Endothelial cell of umbilical vein (primary cell): ENCODE measurements at regions not wholly inside any gene's neighbourhood (a gene's known extent, or its start where the extent isn't known, plus 50 kb on each side); places are given as distances from the start of the nearest gene placed in this dataset.

Experiments
- BruUV-seq: library from RNA; stranded (reverse); fragments of 400-500 nt; replicated peaks from 2 replicates; lab custom pipeline; 2021; lab: Mats Ljungman, UMichigan
- CTCF ChIA-PET: fragments of 300-600, 350-600 bp; sonication (Branson Sonifier 250); formaldehyde crosslinking; loops from one replicate; lab custom pipeline; 2021; ENCODE audit warnings: antibody characterized with exemption, inconsistent platforms; lab: Charles Lee
- POLR2A ChIA-PET: fragments of 300-600, 350-600 bp; sonication (Branson Sonifier 250); formaldehyde crosslinking; loops from one replicate; lab custom pipeline; 2021; ENCODE audit warnings: antibody characterized with exemption, inconsistent platforms; lab: Charles Lee
- DNase-seq: peaks from one replicate; pipeline ENCODE4 v3.0.0-alpha.2; 2011; ENCODE audit warnings: low read depth, low spot score
- FAIRE-seq: peaks from 2 replicates; lab custom pipeline; 2011; peaks lifted over from hg19 to GRCh38; lab: Jason Lieb, UNC
- H2AFZ ChIP-seq: 2 replicates; pipeline ENCODE4 v1.6.0; 2012; ENCODE audit warnings: low read depth, low read length, control low read depth, inconsistent platforms
- H3K27ac ChIP-seq: 2 replicates; pipeline ENCODE4 v1.5.1; 2011; ENCODE audit warnings: low read depth, mild to moderate bottlenecking, control low read depth, low read length, moderate library complexity; ENCODE audit not compliant: insufficient read depth
- H3K27me3 ChIP-seq, 2 experiments: 2 replicates each; pipeline versions ENCODE4 v1.6.0 to v1.6.1; 2011; ENCODE audit warnings: low read length in 2 of 2, mixed read lengths in 1 of 2; ENCODE audit not compliant: control insufficient read depth in 2 of 2, insufficient read depth in 2 of 2
- H3K36me3 ChIP-seq, 2 experiments: 2 replicates in 1 of 2; 3 replicates in 1 of 2; pipeline ENCODE4 v1.5.1; 2011; ENCODE audit warnings: low read length in 2 of 2, mild to moderate bottlenecking in 1 of 2, moderate library complexity in 1 of 2; ENCODE audit not compliant: control insufficient read depth in 2 of 2, insufficient read depth in 2 of 2; ENCODE audit errors: extremely low read depth in 1 of 2
- H3K4me1 ChIP-seq: 3 replicates; pipeline ENCODE4 v1.5.1; 2011; ENCODE audit warnings: mild to moderate bottlenecking, low read length; ENCODE audit not compliant: control insufficient read depth, insufficient read depth; ENCODE audit errors: extremely low read depth
- H3K4me2 ChIP-seq: 2 replicates; pipeline ENCODE4 v1.6.1; 2011; ENCODE audit warnings: low read length, control low read depth, mixed read lengths; ENCODE audit not compliant: insufficient read depth
- H3K4me3 ChIP-seq, 3 experiments: fragments of 200-600 bp in 1 of 3; sonication (generic), shearing (Covaris generic) in 1 of 3; replicated peaks in 1 of 3; 2 replicates each; pipeline ENCODE4 v1.5.1; 2011 to 2016; ENCODE audit warnings: control low read depth in 3 of 3, low read length in 3 of 3, mild to moderate bottlenecking in 2 of 3, inconsistent platforms in 1 of 3, low read depth in 1 of 3, moderate library complexity in 1 of 3; ENCODE audit not compliant: insufficient read depth in 1 of 3
- H3K79me2 ChIP-seq: 2 replicates; pipeline ENCODE4 v1.6.0; 2012; ENCODE audit warnings: low read length, inconsistent platforms; ENCODE audit not compliant: control insufficient read depth, insufficient read depth
- H3K9ac ChIP-seq: replicated peaks from 2 replicates; pipeline ENCODE3; 2011; ENCODE audit warnings: low read length, control low read depth; ENCODE audit not compliant: insufficient read depth; ENCODE audit errors: extremely low read depth
- H3K9me1 ChIP-seq: replicated peaks from 3 replicates; pipeline ENCODE4 v1.6.0; 2011; ENCODE audit warnings: mild to moderate bottlenecking, low read length; ENCODE audit not compliant: control insufficient read depth, insufficient read depth; ENCODE audit errors: extremely low read depth
- H3K9me3 ChIP-seq: replicated peaks from 2 replicates; pipeline ENCODE4 v1.5.1; 2012; ENCODE audit warnings: low read length, inconsistent platforms; ENCODE audit not compliant: control insufficient read depth, insufficient read depth
- H4K20me1 ChIP-seq: replicated peaks from 2 replicates; pipeline ENCODE3; 2011; ENCODE audit warnings: mild to moderate bottlenecking, low read length; ENCODE audit not compliant: control insufficient read depth, insufficient read depth; ENCODE audit errors: extremely low read depth
- CTCF ChIP-seq, 2 donors: IDR thresholded peaks; 1 replicate in 1 of 2; 2 replicates in 1 of 2; pipeline ENCODE4 v1.5.1; 2011; ENCODE audit warnings: low read length in 2 of 2, mild to moderate bottlenecking in 2 of 2, moderate library complexity in 2 of 2, control low read depth in 1 of 2, inconsistent platforms in 1 of 2, low read depth in 1 of 2; ENCODE audit not compliant: insufficient read depth in 1 of 2; ENCODE audit errors: extremely low read depth in 1 of 2
- EZH2 ChIP-seq: IDR thresholded peaks from 2 replicates; pipeline ENCODE4 v1.6.1; 2012; ENCODE audit warnings: borderline replicate concordance, low read depth, mild to moderate bottlenecking, moderate library complexity, low read length, inconsistent platforms; ENCODE audit not compliant: severe bottlenecking
- JUN ChIP-seq: IDR thresholded peaks from 2 replicates; pipeline ENCODE4 v1.6.1; 2011; ENCODE audit warnings: borderline replicate concordance, low read depth; ENCODE audit not compliant: insufficient read length, insufficient read depth
- MAX ChIP-seq: IDR thresholded peaks from 2 replicates; pipeline ENCODE4 v1.6.1; 2011; ENCODE audit not compliant: insufficient read depth, insufficient read length
- MYC ChIP-seq: IDR thresholded peaks from one replicate; pipeline ENCODE4 v1.6.1; 2011; ENCODE audit warnings: mild to moderate bottlenecking, low read depth, low read length
- POLR2A ChIP-seq: IDR thresholded peaks from 2 replicates; pipeline ENCODE4 v1.6.1; 2012; ENCODE audit warnings: low read depth, mild to moderate bottlenecking, control low read depth, low read length
- POLR2AphosphoS5 ChIP-seq: IDR thresholded peaks from 2 replicates; pipeline ENCODE4 v1.6.1; 2012; ENCODE audit warnings: low read depth, mild to moderate bottlenecking, control low read depth, low read length, moderate library complexity; ENCODE audit not compliant: insufficient read depth
- dilution Hi-C: fragments of 300-500 bp; cut with MboI; formaldehyde crosslinking; loops from one replicate; pipeline ENCODE4 v1.15.0; 2019; ENCODE audit warnings: low sequenced_read_pairs; ENCODE audit not compliant: extremely low pct_ligation_motif_present
- intact Hi-C: fragments of 100-400 bp; cut with micrococcal nuclease; formaldehyde crosslinking; loops from one replicate; pipeline ENCODE4 v1.10.0; 2022

- no TSS peak for BruUV-seq
- H3K4me2 ChIP-seq = no peak overlapping the region
- dilution Hi-C loops (no loop called here), intact Hi-C loops (no loop called here)
- no peak for DNase-seq
- no peaks in the 10 kb centered on the region for H3K36me3 ChIP-seq
- no peak for TF ChIP-seq POLR2A
- no peak for TF ChIP-seq JUN
- TF ChIP-seq MAX = no peak
- no peak for TF ChIP-seq EZH2
- no peaks in the 10 kb centered on the region for H3K27me3 ChIP-seq
- FAIRE-seq = no peak
- no peaks in the 10 kb centered on the region for H3K4me1 ChIP-seq
- no peak overlapping the region for H2AFZ ChIP-seq
- H3K27ac ChIP-seq = no peak overlapping the region
- H3K79me2 ChIP-seq = no peaks in the 10 kb centered on the region
- no peaks in the 10 kb centered on the region for H3K9me1 ChIP-seq
- ChIA-PET POLR2A (no interaction called here), CTCF (no interaction called here)
- peaks cover 10% of the 10 kb centered on the region for H3K9me3 ChIP-seq
- H4K20me1 ChIP-seq = no peaks in the 10 kb centered on the region
- no peak overlapping the region for H3K4me3 ChIP-seq
- no peak overlapping the region for H3K9ac ChIP-seq
Measured at GRCh38 chr5:3185488-3185887, 410.1 kb upstream of the IRX1 start.

GRCh38 chr5:3182133-3182876 lies 413.3 kb upstream of the IRX1 start:
- ChIA-PET CTCF (no interaction called here), POLR2A (no interaction called here)
- H4K20me1 ChIP-seq = no peaks in the 10 kb centered on the region
- dilution Hi-C loops (no loop called here), intact Hi-C loops (no loop called here)
- no peak overlapping the region for H3K4me3 ChIP-seq
- FAIRE-seq (no peak), DNase-seq (no peak)
- H3K9me3 ChIP-seq = peaks cover 10% of the 10 kb centered on the region
- H3K27me3 ChIP-seq = no peaks in the 10 kb centered on the region
- BruUV-seq = no TSS peak
- H3K4me2 ChIP-seq = no peak overlapping the region
- no peaks in the 10 kb centered on the region for H3K9me1 ChIP-seq
- H3K9ac ChIP-seq = no peak overlapping the region
- TF ChIP-seq POLR2A (no peak), POLR2AphosphoS5 (no peak), JUN (no peak), CTCF (IDR thresholded peaks at IDR 0.05; ENCODE audit: extremely low read depth in 1 of 2, insufficient read depth in 1 of 2, low read depth in 1 of 2, low read length in 2 of 2) (no peak), MAX (no peak), EZH2 (no peak), MYC (no peak)
- no peak overlapping the region for H2AFZ ChIP-seq
- H3K27ac ChIP-seq = no peak overlapping the region
- no peaks in the 10 kb centered on the region for H3K4me1 ChIP-seq
- H3K36me3 ChIP-seq = no peaks in the 10 kb centered on the region
- H3K79me2 ChIP-seq = no peaks in the 10 kb centered on the region
